ENCODE measurements at regions not wholly inside any gene's neighbourhood (a gene's known extent, or its start where the extent isn't known, plus 50 kb on each side); places are given as distances from the start of the nearest gene placed in this dataset.

DNA sequence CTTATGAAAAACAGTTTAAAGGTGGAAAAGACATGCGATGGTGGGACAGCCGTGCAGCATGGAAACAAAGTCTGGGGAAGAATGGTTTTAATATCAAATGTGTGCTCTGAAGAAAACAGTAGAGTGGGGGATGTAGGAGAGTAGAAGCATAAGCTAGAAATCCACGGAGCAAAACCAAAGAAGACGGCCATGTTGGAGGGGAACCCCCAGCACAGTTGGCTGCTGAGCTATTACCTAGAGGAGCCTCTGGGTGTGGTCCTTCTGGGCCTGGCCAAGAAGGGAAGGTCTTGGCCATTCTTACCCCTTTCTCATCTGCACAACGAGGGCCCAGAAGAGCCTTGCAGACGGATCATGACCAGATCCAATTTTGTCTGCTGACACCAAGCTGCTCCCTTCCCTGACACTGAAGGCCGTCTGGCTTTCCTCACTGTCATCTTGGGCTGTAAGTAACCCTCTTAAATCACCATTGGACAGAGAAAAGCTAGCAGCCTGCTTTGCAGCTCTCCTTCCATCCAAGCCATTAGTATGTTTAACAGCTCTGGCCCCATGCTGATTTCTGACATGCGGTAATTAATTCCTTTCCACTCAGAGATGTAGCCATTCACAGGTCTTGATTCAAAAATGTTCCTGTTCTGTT is 189.5 kb downstream of the SEC61B start:
- no peaks in the 10 kb centered on the region for H4K20me1 ChIP-seq (ENCODE audit: insufficient read depth, low read length, poor library complexity, severe bottlenecking)
- no peaks in the 10 kb centered on the region for H3K36me3 ChIP-seq (ENCODE audit: insufficient read depth, low read length)
- no peak overlapping the region for H2AFZ ChIP-seq (ENCODE audit: low read length)
- no peaks in the 10 kb centered on the region for H3K9me2 ChIP-seq (replicated peaks; ENCODE audit: low read depth, low read length)
- no peaks in the 10 kb centered on the region for H3F3A ChIP-seq (ENCODE audit: low read depth)
- no peaks in the 10 kb centered on the region for H3K79me2 ChIP-seq (ENCODE audit: insufficient read depth, low read length)
- H3K27me3 ChIP-seq (ENCODE audit: insufficient read depth, low read length, poor library complexity, severe bottlenecking): no peaks in the 10 kb centered on the region
- no peak overlapping the region for H3K4me3 ChIP-seq (ENCODE audit: low read length, poor library complexity, severe bottlenecking)
- peaks cover 7% of the 10 kb centered on the region for H3K4me1 ChIP-seq (ENCODE audit: insufficient read depth, low read length, poor library complexity, severe bottlenecking)
- H3K9ac ChIP-seq (ENCODE audit: low read depth, low read length, poor library complexity, severe bottlenecking): no peak overlapping the region
- no peak overlapping the region for H3K4me2 ChIP-seq (ENCODE audit: low read depth, low read length, poor library complexity, severe bottlenecking)
- H3K9me3 ChIP-seq (ENCODE audit: insufficient read depth, low read depth, low read length): no peaks in the 10 kb centered on the region
- TF ChIP-seq EZH2phosphoT487 (IDR thresholded peaks at IDR 0.05; ENCODE audit: borderline replicate concordance): no peak
- TF ChIP-seq, protein P1, sequence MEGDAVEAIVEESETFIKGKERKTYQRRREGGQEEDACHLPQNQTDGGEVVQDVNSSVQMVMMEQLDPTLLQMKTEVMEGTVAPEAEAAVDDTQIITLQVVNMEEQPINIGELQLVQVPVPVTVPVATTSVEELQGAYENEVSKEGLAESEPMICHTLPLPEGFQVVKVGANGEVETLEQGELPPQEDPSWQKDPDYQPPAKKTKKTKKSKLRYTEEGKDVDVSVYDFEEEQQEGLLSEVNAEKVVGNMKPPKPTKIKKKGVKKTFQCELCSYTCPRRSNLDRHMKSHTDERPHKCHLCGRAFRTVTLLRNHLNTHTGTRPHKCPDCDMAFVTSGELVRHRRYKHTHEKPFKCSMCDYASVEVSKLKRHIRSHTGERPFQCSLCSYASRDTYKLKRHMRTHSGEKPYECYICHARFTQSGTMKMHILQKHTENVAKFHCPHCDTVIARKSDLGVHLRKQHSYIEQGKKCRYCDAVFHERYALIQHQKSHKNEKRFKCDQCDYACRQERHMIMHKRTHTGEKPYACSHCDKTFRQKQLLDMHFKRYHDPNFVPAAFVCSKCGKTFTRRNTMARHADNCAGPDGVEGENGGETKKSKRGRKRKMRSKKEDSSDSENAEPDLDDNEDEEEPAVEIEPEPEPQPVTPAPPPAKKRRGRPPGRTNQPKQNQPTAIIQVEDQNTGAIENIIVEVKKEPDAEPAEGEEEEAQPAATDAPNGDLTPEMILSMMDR (conservative IDR thresholded peaks at IDR 0.05; ENCODE audit: low read length): no peak

DNA sequence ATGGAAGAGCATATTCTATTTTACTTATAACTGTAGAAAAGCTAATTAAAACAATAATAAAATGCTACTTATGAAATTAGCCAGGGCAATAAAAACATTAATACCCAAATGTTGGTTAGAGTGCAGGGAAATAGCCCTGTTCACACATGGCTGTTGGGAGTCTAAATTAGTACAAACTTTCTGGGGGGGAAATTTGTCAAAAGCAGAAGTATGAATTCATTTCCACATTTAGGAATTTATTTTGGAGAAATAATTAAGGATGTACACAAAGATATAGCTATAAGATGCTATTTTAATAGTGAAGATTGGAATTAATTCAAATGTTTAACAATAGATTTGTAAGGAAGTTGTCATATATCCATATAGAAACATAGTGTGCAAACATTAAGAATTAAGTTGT is 190.5 kb downstream of the SEC61B start:
- Histone ChIP-seq H3K4me2 (ENCODE audit: low read depth, low read length, poor library complexity, severe bottlenecking) (no peak overlapping the region), H2AFZ (ENCODE audit: low read length) (no peak overlapping the region), H3K9me2 (replicated peaks; ENCODE audit: low read depth, low read length) (no peaks in the 10 kb centered on the region), H3K9me3 (ENCODE audit: insufficient read depth, low read depth, low read length) (no peaks in the 10 kb centered on the region), H3K27me3 (ENCODE audit: insufficient read depth, low read length, poor library complexity, severe bottlenecking) (no peaks in the 10 kb centered on the region), H3K4me3 (ENCODE audit: low read length, poor library complexity, severe bottlenecking) (no peak overlapping the region), H3K4me1 (ENCODE audit: insufficient read depth, low read length, poor library complexity, severe bottlenecking) (peaks cover 7% of the 10 kb centered on the region), H3K9ac (ENCODE audit: low read depth, low read length, poor library complexity, severe bottlenecking) (no peak overlapping the region), H3K79me2 (ENCODE audit: insufficient read depth, low read length) (no peaks in the 10 kb centered on the region), H3F3A (ENCODE audit: low read depth) (no peaks in the 10 kb centered on the region), H4K20me1 (ENCODE audit: insufficient read depth, low read length, poor library complexity, severe bottlenecking) (no peaks in the 10 kb centered on the region), H3K36me3 (ENCODE audit: insufficient read depth, low read length) (no peaks in the 10 kb centered on the region)
- TF ChIP-seq, protein P1 (conservative IDR thresholded peaks at IDR 0.05; ENCODE audit: low read length): no peak
- TF ChIP-seq EZH2phosphoT487 (IDR thresholded peaks at IDR 0.05; ENCODE audit: borderline replicate concordance): no peak

DNA sequence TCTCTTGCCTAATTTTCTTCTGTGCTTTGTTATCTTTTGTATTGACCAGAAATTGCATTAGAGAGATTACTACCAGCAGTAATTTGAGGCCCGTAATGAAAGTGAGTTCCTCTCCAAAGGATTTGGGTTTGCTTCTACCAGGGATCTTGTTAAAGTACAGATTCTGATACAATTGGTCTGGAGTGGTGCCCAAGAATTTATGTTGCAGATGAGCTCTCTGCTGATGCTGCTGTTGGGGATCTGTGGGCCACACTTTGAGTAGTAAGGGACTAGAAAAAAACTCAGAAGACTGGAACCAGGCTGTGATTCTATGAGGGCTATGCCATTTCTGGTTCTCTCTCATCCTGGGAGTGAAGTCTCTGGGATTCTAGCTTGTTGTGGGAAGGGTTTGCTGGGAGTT is 192.2 kb downstream of the SEC61B start:
- Histone ChIP-seq H3K9me2 (replicated peaks; ENCODE audit: low read depth, low read length) (no peaks in the 10 kb centered on the region), H3K27me3 (ENCODE audit: insufficient read depth, low read length, poor library complexity, severe bottlenecking) (no peaks in the 10 kb centered on the region), H3K9me3 (ENCODE audit: insufficient read depth, low read depth, low read length) (no peaks in the 10 kb centered on the region), H3K79me2 (ENCODE audit: insufficient read depth, low read length) (no peaks in the 10 kb centered on the region), H3F3A (ENCODE audit: low read depth) (no peaks in the 10 kb centered on the region), H3K9ac (ENCODE audit: low read depth, low read length, poor library complexity, severe bottlenecking) (no peak overlapping the region), H2AFZ (ENCODE audit: low read length) (no peak overlapping the region), H3K4me2 (ENCODE audit: low read depth, low read length, poor library complexity, severe bottlenecking) (no peak overlapping the region), H3K36me3 (ENCODE audit: insufficient read depth, low read length) (no peaks in the 10 kb centered on the region), H3K4me3 (ENCODE audit: low read length, poor library complexity, severe bottlenecking) (no peak overlapping the region), H3K4me1 (ENCODE audit: insufficient read depth, low read length, poor library complexity, severe bottlenecking) (peaks cover 7% of the 10 kb centered on the region), H4K20me1 (ENCODE audit: insufficient read depth, low read length, poor library complexity, severe bottlenecking) (no peaks in the 10 kb centered on the region)
- TF ChIP-seq, protein P1 (conservative IDR thresholded peaks at IDR 0.05; ENCODE audit: low read length): no peak
- no peak for TF ChIP-seq EZH2phosphoT487 (IDR thresholded peaks at IDR 0.05; ENCODE audit: borderline replicate concordance)
